Karpas-422 (cell line): ENCODE measurements at regions not wholly inside any gene's neighbourhood (a gene's known extent, or its start where the extent isn't known, plus 50 kb on each side); places are given as distances from the start of the nearest gene placed in this dataset.

Experiments
- DNase-seq: peaks from one replicate; pipeline ENCODE4 v3.0.0-alpha.2; 2015
- H2AFZ ChIP-seq: fragments of 200-600 bp; sonication (generic); 2 replicates; pipeline ENCODE4 v1.6.1; 2014; ENCODE audit warnings: antibody characterized with exemption, low read length, mixed read lengths
- H3K27ac ChIP-seq: fragments of 200-600 bp; sonication (generic); 2 replicates; pipeline ENCODE4 v1.5.1; 2014; ENCODE audit warnings: mild to moderate bottlenecking, low read length, moderate library complexity
- H3K27me3 ChIP-seq: fragments of 200-600 bp; sonication (generic); 2 replicates; pipeline ENCODE4 v1.6.1; 2014; ENCODE audit warnings: low read length, mixed read lengths
- H3K36me3 ChIP-seq: fragments of 200-600 bp; sonication (generic); 2 replicates; pipeline ENCODE4 v1.6.1; 2014; ENCODE audit warnings: low read length, mixed read lengths; ENCODE audit not compliant: insufficient read depth
- H3K4me1 ChIP-seq: fragments of 200-600 bp; sonication (generic); 2 replicates; pipeline ENCODE4 v1.6.1; 2014; ENCODE audit warnings: mild to moderate bottlenecking, low read length, mixed read lengths
- H3K4me2 ChIP-seq: fragments of 200-600 bp; sonication (generic); 2 replicates; pipeline ENCODE4 v1.6.1; 2014; ENCODE audit warnings: low read length, low read depth, mild to moderate bottlenecking; ENCODE audit not compliant: poor library complexity, severe bottlenecking
- H3K4me3 ChIP-seq: fragments of 200-600 bp; sonication (generic); 2 replicates; pipeline ENCODE4 v1.5.1; 2014; ENCODE audit warnings: mild to moderate bottlenecking, antibody characterized with exemption, low read length, mixed read lengths
- H3K79me2 ChIP-seq: fragments of 200-600 bp; sonication (generic); 2 replicates; pipeline ENCODE4 v1.6.1; 2014; ENCODE audit warnings: mild to moderate bottlenecking, low read length, mixed read lengths
- H3K9ac ChIP-seq: fragments of 200-600 bp; sonication (generic); 2 replicates; pipeline ENCODE4 v1.6.0; 2014; ENCODE audit warnings: low read length
- H3K9me2 ChIP-seq: fragments of 200-600 bp; sonication (generic), shearing (Covaris generic); replicated peaks from 2 replicates; pipeline ENCODE4 v1.6.0; 2014; ENCODE audit warnings: mild to moderate bottlenecking, low read length, moderate library complexity; ENCODE audit not compliant: insufficient read depth
- H3K9me3 ChIP-seq: fragments of 300-700, 200-600 bp; sonication (generic); 2 replicates; pipeline ENCODE4 v1.6.1; 2014; ENCODE audit warnings: low read length, mixed read lengths
- H4K20me1 ChIP-seq: fragments of 200-600 bp; sonication (generic); 2 replicates; pipeline ENCODE4 v1.6.1; 2014; ENCODE audit warnings: mild to moderate bottlenecking, antibody characterized with exemption, low read length, low read depth; ENCODE audit not compliant: insufficient read depth

DNA sequence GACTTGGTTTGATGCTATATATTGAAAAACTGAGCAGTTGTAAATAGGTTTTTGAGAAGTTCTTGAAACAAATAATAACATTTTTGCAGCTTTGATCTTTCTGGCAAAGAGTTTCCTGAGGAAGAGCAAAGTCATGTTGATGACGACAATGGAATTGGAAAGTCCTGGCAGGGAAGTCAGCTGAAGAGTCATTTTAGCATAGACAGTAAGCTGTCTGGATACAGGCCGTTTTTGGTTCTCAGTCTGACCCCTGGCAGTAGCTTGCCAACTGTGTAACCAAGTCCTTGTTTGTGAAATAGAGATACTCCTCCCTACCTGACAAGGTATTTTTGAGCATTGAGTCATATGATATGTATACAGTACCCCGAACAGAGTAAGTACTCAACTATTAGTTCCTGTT is 193.3 kb downstream of the C11orf91 start:
- H3K4me1 ChIP-seq, result no peaks in the 10 kb centered on the region
- no peaks in the 10 kb centered on the region for H3K9me2 ChIP-seq
- no peak overlapping the region for H3K4me3 ChIP-seq
- H2AFZ ChIP-seq, result no peak overlapping the region
- H3K36me3 ChIP-seq, result no peaks in the 10 kb centered on the region
- H3K27ac ChIP-seq, result no peak overlapping the region
- no peaks in the 10 kb centered on the region for H3K9me3 ChIP-seq
- H3K9ac ChIP-seq, result no peak overlapping the region
- 0 out of 2 replicates have a peak, but pooled peaks cover 3% of the 10 kb centered on the region for H4K20me1 ChIP-seq
- DNase-seq, result no peak
- H3K27me3 ChIP-seq, result no peaks in the 10 kb centered on the region
- no peak overlapping the region for H3K4me2 ChIP-seq
- H3K79me2 ChIP-seq, result no peaks in the 10 kb centered on the region

GRCh38 chr11:33505093-33505492 is 195.5 kb downstream of the C11orf91 start:
- Histone ChIP-seq H3K9me2 (no peaks in the 10 kb centered on the region), H3K79me2 (no peaks in the 10 kb centered on the region), H4K20me1 (no peaks in the 10 kb centered on the region), H2AFZ (no peak overlapping the region), H3K9ac (no peak overlapping the region), H3K27ac (no peak overlapping the region), H3K27me3 (no peaks in the 10 kb centered on the region), H3K9me3 (no peaks in the 10 kb centered on the region), H3K4me2 (no peak overlapping the region), H3K4me1 (no peaks in the 10 kb centered on the region), H3K4me3 (no peak overlapping the region), H3K36me3 (no peaks in the 10 kb centered on the region)
- DNase-seq, result no peak

DNA sequence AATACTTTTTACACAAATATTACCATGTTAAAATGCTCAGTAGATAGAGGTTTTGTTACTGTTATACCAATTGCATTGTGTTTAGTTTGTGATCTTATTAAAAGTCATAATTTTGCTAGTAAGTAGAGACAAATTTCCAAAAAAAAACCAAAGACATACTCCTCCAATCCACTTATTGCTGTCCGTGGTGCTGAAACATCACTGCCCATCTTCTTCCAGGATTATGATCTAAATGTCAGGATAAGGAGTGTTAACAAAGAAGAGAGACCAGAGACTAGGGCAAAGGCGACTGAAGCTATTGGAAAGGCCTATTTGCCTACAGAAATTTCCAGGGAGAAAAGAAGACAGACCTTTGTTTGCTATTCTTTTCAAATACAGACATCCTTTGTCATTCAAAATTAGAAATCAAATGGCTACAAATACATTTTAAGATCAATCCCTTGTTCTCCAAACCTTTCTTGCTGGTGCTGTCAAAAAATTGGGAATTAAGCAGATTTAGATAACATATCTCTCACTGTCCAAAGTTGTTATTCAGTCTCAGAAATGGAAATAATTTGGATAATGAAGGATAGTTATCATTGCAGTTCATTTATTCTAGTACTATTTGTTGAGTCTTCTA is 199.7 kb downstream of the C11orf91 start:
- Histone ChIP-seq H4K20me1 (no peaks in the 10 kb centered on the region), H2AFZ (no peak overlapping the region), H3K4me1 (no peaks in the 10 kb centered on the region)

GRCh38 chr11:33500332-33500731 is 200.3 kb downstream of the C11orf91 start:
- Histone ChIP-seq H3K4me3 (no peak overlapping the region), H3K79me2 (no peaks in the 10 kb centered on the region), H3K9me2 (no peaks in the 10 kb centered on the region), H2AFZ (no peak overlapping the region), H3K27me3 (no peaks in the 10 kb centered on the region), H3K9me3 (no peaks in the 10 kb centered on the region), H3K27ac (no peak overlapping the region), H4K20me1 (no peaks in the 10 kb centered on the region), H3K4me2 (no peak overlapping the region), H3K4me1 (no peaks in the 10 kb centered on the region), H3K36me3 (no peaks in the 10 kb centered on the region), H3K9ac (no peak overlapping the region)
- DNase-seq, result no peak

More for the DNA sequence above, 199.7 kb downstream of the C11orf91 start:
- Histone ChIP-seq H3K4me3 (no peak overlapping the region), H3K9me2 (no peaks in the 10 kb centered on the region), H3K9ac (no peak overlapping the region), H3K9me3 (no peaks in the 10 kb centered on the region), H3K79me2 (no peaks in the 10 kb centered on the region), H3K27me3 (no peaks in the 10 kb centered on the region), H3K36me3 (no peaks in the 10 kb centered on the region), H3K27ac (no peak overlapping the region), H3K4me2 (no peak overlapping the region)
- peak; percentile 52 for DNase-seq

GRCh38 chr11:33492596-33492995 is 208.0 kb downstream of the C11orf91 start:
- H3K79me2 ChIP-seq, result no peaks in the 10 kb centered on the region
- H3K27ac ChIP-seq, result no peak overlapping the region
- H3K9me2 ChIP-seq, result no peaks in the 10 kb centered on the region
- no peak overlapping the region for H3K4me2 ChIP-seq
- no peaks in the 10 kb centered on the region for H3K9me3 ChIP-seq
- DNase-seq, result no peak
- H3K27me3 ChIP-seq, result no peaks in the 10 kb centered on the region
- H2AFZ ChIP-seq, result no peak overlapping the region
- H3K36me3 ChIP-seq, result no peaks in the 10 kb centered on the region
- no peak overlapping the region for H3K9ac ChIP-seq
- no peaks in the 10 kb centered on the region for H3K4me1 ChIP-seq
- no peaks in the 10 kb centered on the region for H4K20me1 ChIP-seq
- H3K4me3 ChIP-seq, result no peak overlapping the region

DNA sequence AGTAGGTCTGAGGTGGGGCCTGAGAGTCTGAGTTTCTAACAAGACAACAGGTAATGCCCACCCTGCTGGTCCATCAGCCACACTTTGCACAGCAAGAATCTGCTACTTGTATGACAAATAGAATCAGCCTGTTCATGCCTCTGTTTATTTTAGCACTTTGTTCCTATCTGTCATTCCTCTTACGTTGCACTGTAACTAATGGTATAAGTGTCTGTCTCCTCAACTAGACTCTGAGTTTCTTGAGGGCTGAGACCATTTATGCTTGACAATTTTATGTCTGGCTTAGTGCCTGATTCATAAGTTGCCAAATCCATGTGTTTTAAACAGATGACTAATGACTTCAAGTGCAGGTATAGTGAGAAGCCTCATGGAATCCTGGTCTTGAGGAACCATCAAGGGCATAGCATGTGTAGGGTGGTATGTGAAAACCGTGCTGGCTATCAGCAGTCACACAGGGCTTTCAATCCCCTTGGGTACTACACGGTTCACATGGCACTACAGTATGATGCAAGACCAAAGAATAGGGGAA is 209.7 kb downstream of the C11orf91 start:
- H3K4me3 ChIP-seq, result no peak overlapping the region
- H3K27me3 ChIP-seq, result no peaks in the 10 kb centered on the region
- H4K20me1 ChIP-seq, result no peaks in the 10 kb centered on the region
- H3K4me1 ChIP-seq, result no peaks in the 10 kb centered on the region
- no peaks in the 10 kb centered on the region for H3K9me3 ChIP-seq
- no peak for DNase-seq
- no peak overlapping the region for H2AFZ ChIP-seq
- no peaks in the 10 kb centered on the region for H3K9me2 ChIP-seq
- no peak overlapping the region for H3K4me2 ChIP-seq
- H3K27ac ChIP-seq, result no peak overlapping the region
- H3K9ac ChIP-seq, result no peak overlapping the region
- no peaks in the 10 kb centered on the region for H3K36me3 ChIP-seq
- no peaks in the 10 kb centered on the region for H3K79me2 ChIP-seq

DNA sequence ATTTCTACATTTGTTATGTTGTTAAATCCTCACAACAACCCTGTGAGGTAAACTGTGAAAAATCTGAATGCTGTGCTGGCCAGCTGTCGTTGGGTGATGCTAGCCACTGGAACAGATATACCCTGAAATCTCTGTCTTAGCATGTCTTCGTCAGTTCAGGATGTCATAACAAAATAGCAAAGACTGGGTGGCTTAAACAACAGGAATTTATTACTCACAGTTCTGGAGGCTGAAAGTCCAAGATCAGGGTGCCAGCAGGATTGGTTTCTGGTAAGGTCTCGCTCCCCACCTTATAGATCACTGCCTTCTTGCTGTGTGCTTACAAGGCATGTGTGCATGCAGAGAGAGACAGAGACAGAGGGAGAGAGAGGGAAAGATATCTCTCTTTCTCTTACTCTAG is 211.7 kb downstream of the C11orf91 start:
- no peak overlapping the region for H3K9ac ChIP-seq
- H3K9me3 ChIP-seq, result no peaks in the 10 kb centered on the region
- H3K4me3 ChIP-seq, result no peak overlapping the region
- DNase-seq, result no peak
- H3K27me3 ChIP-seq, result no peaks in the 10 kb centered on the region
- H3K9me2 ChIP-seq, result no peaks in the 10 kb centered on the region
- no peak overlapping the region for H3K4me2 ChIP-seq
- no peak overlapping the region for H2AFZ ChIP-seq
- H4K20me1 ChIP-seq, result no peaks in the 10 kb centered on the region
- no peaks in the 10 kb centered on the region for H3K4me1 ChIP-seq
- no peak overlapping the region for H3K27ac ChIP-seq
- no peaks in the 10 kb centered on the region for H3K79me2 ChIP-seq
- no peaks in the 10 kb centered on the region for H3K36me3 ChIP-seq

DNA sequence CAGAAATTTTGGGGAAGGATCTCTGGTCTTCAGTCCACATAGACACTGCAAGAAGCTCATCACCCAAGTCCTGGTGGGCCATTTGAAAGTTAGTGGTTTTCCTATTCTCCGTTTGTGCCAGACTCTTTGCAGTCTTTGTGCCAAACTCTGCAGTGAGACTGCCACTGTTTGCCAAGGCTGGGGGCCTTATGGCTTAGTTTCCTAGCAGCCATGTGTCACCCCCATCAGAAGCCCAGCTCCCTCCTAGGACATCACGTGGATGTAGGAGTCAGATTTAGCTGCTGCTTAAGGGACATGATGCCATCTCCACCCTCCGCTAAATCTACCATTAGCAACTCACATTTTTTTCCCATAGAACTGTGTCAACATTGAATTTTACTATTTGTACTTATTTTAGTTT is 220.0 kb downstream of the C11orf91 start:
- no peaks in the 10 kb centered on the region for H3K9me2 ChIP-seq
- H3K27ac ChIP-seq, result no peak overlapping the region
- H3K79me2 ChIP-seq, result no peaks in the 10 kb centered on the region
- no peak overlapping the region for H3K4me3 ChIP-seq
- no peak for DNase-seq
- no peak overlapping the region for H2AFZ ChIP-seq
- no peaks in the 10 kb centered on the region for H3K4me1 ChIP-seq
- H4K20me1 ChIP-seq, result no peaks in the 10 kb centered on the region
- H3K36me3 ChIP-seq, result no peaks in the 10 kb centered on the region
- H3K9ac ChIP-seq, result no peak overlapping the region
- no peak overlapping the region for H3K4me2 ChIP-seq
- H3K9me3 ChIP-seq, result no peaks in the 10 kb centered on the region
- no peaks in the 10 kb centered on the region for H3K27me3 ChIP-seq
